ENCODE measurements at regions not wholly inside any gene's neighbourhood (a gene's known extent, or its start where the extent isn't known, plus 50 kb on each side); places are given as distances from the start of the nearest gene placed in this dataset.

DNA sequence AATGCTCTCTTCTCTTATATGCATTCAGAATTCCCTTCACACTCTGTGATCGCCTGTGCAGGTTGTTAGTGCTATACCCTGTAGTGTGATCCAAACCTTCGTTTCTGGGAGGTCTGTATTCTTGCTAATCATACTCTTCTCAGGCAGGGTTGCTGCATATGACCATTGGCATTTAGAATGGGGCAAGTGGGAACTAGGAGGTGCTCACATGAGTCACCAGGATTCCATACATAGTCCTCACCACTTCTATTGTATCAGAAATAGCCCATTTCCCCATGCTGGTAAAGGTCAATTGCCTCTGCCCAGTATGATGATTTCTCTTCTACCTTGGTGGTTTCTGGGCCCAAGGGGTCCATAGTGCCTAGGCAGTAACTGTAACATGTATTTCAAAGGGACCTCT lies 443.5 kb upstream of the CDH6 start:
- TF ChIP-seq, protein P1, sequence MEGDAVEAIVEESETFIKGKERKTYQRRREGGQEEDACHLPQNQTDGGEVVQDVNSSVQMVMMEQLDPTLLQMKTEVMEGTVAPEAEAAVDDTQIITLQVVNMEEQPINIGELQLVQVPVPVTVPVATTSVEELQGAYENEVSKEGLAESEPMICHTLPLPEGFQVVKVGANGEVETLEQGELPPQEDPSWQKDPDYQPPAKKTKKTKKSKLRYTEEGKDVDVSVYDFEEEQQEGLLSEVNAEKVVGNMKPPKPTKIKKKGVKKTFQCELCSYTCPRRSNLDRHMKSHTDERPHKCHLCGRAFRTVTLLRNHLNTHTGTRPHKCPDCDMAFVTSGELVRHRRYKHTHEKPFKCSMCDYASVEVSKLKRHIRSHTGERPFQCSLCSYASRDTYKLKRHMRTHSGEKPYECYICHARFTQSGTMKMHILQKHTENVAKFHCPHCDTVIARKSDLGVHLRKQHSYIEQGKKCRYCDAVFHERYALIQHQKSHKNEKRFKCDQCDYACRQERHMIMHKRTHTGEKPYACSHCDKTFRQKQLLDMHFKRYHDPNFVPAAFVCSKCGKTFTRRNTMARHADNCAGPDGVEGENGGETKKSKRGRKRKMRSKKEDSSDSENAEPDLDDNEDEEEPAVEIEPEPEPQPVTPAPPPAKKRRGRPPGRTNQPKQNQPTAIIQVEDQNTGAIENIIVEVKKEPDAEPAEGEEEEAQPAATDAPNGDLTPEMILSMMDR (IDR thresholded peaks at IDR 0.05) = no peak
- TF ChIP-seq EP300 (IDR thresholded peaks at IDR 0.05) = no peak

Data from ovary (tissue), 3 donors.